ENCODE measurements at regions not wholly inside any gene's neighbourhood (a gene's known extent, or its start where the extent isn't known, plus 50 kb on each side); places are given as distances from the start of the nearest gene placed in this dataset.

DNA sequence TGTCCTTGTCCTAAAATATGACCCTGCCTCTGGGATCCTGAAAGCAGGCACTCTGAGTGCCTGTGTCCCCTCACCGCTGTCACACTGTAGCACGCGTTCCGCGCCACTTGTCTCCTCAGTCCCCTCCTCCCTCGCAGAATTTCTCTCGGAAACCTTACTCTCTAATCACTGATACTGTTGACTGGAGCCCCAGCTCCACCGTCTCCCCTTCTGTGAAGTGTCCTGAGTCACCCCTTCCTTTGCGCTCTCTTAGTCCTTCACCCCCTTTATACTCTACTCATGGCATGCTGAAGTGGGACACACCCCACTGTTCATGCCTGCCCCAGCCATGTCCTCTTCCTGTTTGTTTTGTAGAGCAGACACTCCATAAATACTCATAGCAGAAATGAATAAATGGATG lies 104.7 kb downstream of the ZNF664 start:
- TF ChIP-seq, protein P1, sequence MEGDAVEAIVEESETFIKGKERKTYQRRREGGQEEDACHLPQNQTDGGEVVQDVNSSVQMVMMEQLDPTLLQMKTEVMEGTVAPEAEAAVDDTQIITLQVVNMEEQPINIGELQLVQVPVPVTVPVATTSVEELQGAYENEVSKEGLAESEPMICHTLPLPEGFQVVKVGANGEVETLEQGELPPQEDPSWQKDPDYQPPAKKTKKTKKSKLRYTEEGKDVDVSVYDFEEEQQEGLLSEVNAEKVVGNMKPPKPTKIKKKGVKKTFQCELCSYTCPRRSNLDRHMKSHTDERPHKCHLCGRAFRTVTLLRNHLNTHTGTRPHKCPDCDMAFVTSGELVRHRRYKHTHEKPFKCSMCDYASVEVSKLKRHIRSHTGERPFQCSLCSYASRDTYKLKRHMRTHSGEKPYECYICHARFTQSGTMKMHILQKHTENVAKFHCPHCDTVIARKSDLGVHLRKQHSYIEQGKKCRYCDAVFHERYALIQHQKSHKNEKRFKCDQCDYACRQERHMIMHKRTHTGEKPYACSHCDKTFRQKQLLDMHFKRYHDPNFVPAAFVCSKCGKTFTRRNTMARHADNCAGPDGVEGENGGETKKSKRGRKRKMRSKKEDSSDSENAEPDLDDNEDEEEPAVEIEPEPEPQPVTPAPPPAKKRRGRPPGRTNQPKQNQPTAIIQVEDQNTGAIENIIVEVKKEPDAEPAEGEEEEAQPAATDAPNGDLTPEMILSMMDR (conservative IDR thresholded peaks at IDR 0.05), result no peak
- TF ChIP-seq ZFX (IDR thresholded peaks at IDR 0.05), result no peak
